Keratinocyte (primary cell): ENCODE measurements at regions not wholly inside any gene's neighbourhood (a gene's known extent, or its start where the extent isn't known, plus 50 kb on each side); places are given as distances from the start of the nearest gene placed in this dataset.

ENCODE experiments used
- EZH2 ChIP-seq: IDR thresholded peaks from one replicate; pipeline ENCODE4 v1.6.1; 2012; ENCODE audit warnings: inconsistent platforms, mild to moderate bottlenecking, low read length, moderate library complexity
- TF ChIP-seq, protein P1 (sequence below), 3 experiments: IDR thresholded peaks in 1 of 3; conservative IDR thresholded peaks in 1 of 3; optimal IDR thresholded peaks in 1 of 3; 2 replicates in 2 of 3; 3 replicates in 1 of 3; pipeline versions ENCODE3 to v1.5.1; 2011; ENCODE audit warnings: low read length in 3 of 3, mild to moderate bottlenecking in 3 of 3, moderate library complexity in 2 of 3, control low read depth in 1 of 3, inconsistent platforms in 1 of 3; ENCODE audit not compliant: insufficient read depth in 2 of 3; ENCODE audit errors: extremely low read depth in 1 of 3

DNA sequence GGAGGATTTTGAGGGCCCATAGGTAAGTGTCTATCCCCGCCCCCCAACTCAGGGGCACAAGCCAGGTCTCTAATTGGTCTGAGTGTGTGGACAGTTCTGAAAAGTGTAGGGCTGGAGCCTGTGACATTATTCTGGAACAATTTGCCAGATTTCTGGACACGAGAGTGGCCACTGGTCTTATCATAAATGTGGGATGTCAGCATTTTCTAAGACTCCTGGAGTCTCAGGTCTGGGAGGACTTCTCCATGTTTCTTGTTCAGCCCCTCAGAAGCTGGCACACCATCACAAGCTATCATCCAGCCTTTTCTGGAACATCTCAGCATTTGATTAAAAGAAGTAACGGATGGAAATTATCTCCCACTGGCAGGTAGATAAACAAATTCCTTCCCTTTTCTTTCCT, 141.4 kb downstream of the SEC61B start:
- TF ChIP-seq, protein P1, sequence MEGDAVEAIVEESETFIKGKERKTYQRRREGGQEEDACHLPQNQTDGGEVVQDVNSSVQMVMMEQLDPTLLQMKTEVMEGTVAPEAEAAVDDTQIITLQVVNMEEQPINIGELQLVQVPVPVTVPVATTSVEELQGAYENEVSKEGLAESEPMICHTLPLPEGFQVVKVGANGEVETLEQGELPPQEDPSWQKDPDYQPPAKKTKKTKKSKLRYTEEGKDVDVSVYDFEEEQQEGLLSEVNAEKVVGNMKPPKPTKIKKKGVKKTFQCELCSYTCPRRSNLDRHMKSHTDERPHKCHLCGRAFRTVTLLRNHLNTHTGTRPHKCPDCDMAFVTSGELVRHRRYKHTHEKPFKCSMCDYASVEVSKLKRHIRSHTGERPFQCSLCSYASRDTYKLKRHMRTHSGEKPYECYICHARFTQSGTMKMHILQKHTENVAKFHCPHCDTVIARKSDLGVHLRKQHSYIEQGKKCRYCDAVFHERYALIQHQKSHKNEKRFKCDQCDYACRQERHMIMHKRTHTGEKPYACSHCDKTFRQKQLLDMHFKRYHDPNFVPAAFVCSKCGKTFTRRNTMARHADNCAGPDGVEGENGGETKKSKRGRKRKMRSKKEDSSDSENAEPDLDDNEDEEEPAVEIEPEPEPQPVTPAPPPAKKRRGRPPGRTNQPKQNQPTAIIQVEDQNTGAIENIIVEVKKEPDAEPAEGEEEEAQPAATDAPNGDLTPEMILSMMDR (optimal IDR thresholded peaks at IDR 0.05 in 1 of 3, IDR thresholded peaks at IDR 0.05 in 1 of 3, conservative IDR thresholded peaks at IDR 0.05 in 1 of 3; ENCODE audit: extremely low read depth in 1 of 3, insufficient read depth in 2 of 3, low read length in 3 of 3), result no peak
- TF ChIP-seq EZH2, result no peak
